NT2/D1 (cell line): ENCODE measurements at regions not wholly inside any gene's neighbourhood (a gene's known extent, or its start where the extent isn't known, plus 50 kb on each side); places are given as distances from the start of the nearest gene placed in this dataset.

Source experiments
- DNase-seq: peaks from one replicate; pipeline ENCODE4 v3.0.0-alpha.2; 2011; ENCODE audit warnings: low read depth, low spot score
- H3K27me3 ChIP-seq: 2 replicates; pipeline ENCODE4 v1.6.0; 2011; ENCODE audit warnings: mild to moderate bottlenecking; ENCODE audit not compliant: insufficient read length, insufficient read depth
- H3K36me3 ChIP-seq: 2 replicates; pipeline ENCODE4 v1.6.1; 2011; ENCODE audit warnings: mild to moderate bottlenecking, low read length, mixed read lengths; ENCODE audit not compliant: insufficient read depth, insufficient read length
- H3K4me1 ChIP-seq: 2 replicates; pipeline ENCODE4 v1.5.1; 2011; ENCODE audit not compliant: insufficient read depth, insufficient read length
- H3K4me3 ChIP-seq: 2 replicates; pipeline ENCODE4 v1.5.1; 2011; ENCODE audit warnings: low read depth; ENCODE audit not compliant: insufficient read length
- H3K9ac ChIP-seq: 2 replicates; pipeline ENCODE4 v1.6.0; 2011; ENCODE audit warnings: low read depth; ENCODE audit not compliant: insufficient read length
- H3K9me3 ChIP-seq: 2 replicates; pipeline ENCODE4 v1.5.1; 2011; ENCODE audit warnings: mild to moderate bottlenecking, low read length; ENCODE audit not compliant: insufficient read depth
- SUZ12 ChIP-seq: IDR thresholded peaks from 2 replicates; pipeline ENCODE4 v1.6.1; 2011; ENCODE audit not compliant: insufficient read length, insufficient read depth; ENCODE audit errors: extremely low read depth
- YY1 ChIP-seq: IDR thresholded peaks from 2 replicates; pipeline ENCODE4 v1.6.1; 2011; ENCODE audit not compliant: insufficient read length, insufficient read depth
- ZNF274 ChIP-seq: IDR thresholded peaks from 2 replicates; pipeline ENCODE4 v1.6.1; 2011; ENCODE audit warnings: mild to moderate bottlenecking, low read depth, low read length

DNA sequence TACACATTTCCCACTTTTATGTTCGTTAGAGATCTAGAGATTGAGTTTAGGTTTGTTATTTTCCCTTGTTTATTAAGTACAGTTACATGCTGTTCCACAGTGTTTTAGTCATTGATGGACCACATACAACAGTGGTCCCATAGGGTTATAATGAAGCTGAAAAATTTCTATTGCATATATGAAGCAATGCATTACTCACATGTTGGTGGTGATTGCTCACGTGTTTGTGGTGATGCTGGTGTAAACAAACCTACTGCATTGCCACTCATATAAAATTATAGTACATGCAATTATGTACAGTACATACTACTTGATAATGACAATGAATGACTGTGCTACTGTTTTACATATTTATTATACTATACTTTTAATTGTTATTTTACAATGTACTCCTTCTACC lies 51.0 kb upstream of the NXPH2 start:
- no peak for TF ChIP-seq ZNF274
- TF ChIP-seq YY1: no peak
- Histone ChIP-seq H3K9ac (no peak overlapping the region), H3K4me3 (no peak overlapping the region), H3K9me3 (no peaks in the 10 kb centered on the region), H3K36me3 (no peaks in the 10 kb centered on the region), H3K27me3 (no peaks in the 10 kb centered on the region), H3K4me1 (no peaks in the 10 kb centered on the region)
- no peak for DNase-seq

DNA sequence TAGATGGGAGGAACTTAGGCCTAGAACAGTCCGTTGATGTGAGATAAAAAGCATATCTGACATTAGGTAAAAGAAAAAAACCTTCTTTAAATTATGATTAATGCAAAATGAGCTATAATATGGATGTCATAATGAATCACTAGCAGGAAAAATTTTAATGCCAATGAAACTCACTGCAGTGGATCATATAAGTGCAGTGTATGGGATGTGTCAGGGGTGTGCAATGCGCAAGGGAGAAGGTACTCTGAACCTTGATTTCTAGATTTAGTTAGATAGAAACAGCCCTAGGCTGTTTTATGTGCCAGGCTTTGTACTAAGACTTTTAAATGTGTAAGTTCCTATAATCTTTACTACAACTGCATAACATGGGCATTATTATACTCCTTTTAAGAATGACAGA lies 50.4 kb upstream of the NXPH2 start:
- Histone ChIP-seq H3K9me3 (no peaks in the 10 kb centered on the region), H3K36me3 (no peaks in the 10 kb centered on the region), H3K27me3 (no peaks in the 10 kb centered on the region), H3K4me3 (no peak overlapping the region), H3K9ac (no peak overlapping the region), H3K4me1 (no peaks in the 10 kb centered on the region)
- DNase-seq: no peak
- TF ChIP-seq ZNF274 (no peak), SUZ12 (no peak), YY1 (no peak)
